ENCODE measurements at regions not wholly inside any gene's neighbourhood (a gene's known extent, or its start where the extent isn't known, plus 50 kb on each side); places are given as distances from the start of the nearest gene placed in this dataset.
A peak's percentile ranks its signal among the peaks of the same experiment; 100 is the strongest.

- no peak for DNase-seq
- Histone ChIP-seq H3K27me3 (ENCODE audit: insufficient read depth, low read depth, severe bottlenecking) (no peaks in the 10 kb centered on the region), H3K4me3 (ENCODE audit: low read depth, low read length) (no peak overlapping the region), H3K9me3 (ENCODE audit: severe bottlenecking) (peaks cover 2% of the 10 kb centered on the region), H3K27ac (no peak overlapping the region), H3K36me3 (no peaks in the 10 kb centered on the region)
- no peak for TF ChIP-seq CTCF (IDR thresholded peaks at IDR 0.05; ENCODE audit: low read depth, low read length)
These were observed 104.1 kb upstream of the PAPPA start for GRCh38 chr9:116049456-116049855.

GRCh38 chr9:116051528-116051927 lies 102.1 kb upstream of the PAPPA start:
- Histone ChIP-seq H3K27ac (peak overlapping the region; percentile 34), H3K9me3 (ENCODE audit: severe bottlenecking) (no peaks in the 10 kb centered on the region), H3K36me3 (no peaks in the 10 kb centered on the region), H3K27me3 (ENCODE audit: insufficient read depth, low read depth, severe bottlenecking) (no peaks in the 10 kb centered on the region), H3K4me3 (ENCODE audit: low read depth, low read length) (no peak overlapping the region)
- peak; percentile 25 for DNase-seq
- TF ChIP-seq CTCF (IDR thresholded peaks at IDR 0.05; ENCODE audit: low read depth, low read length): no peak

- Histone ChIP-seq H3K36me3 (no peaks in the 10 kb centered on the region), H3K27ac (no peak overlapping the region), H3K4me3 (ENCODE audit: low read depth, low read length) (no peak overlapping the region), H3K27me3 (ENCODE audit: insufficient read depth, low read depth, severe bottlenecking) (no peaks in the 10 kb centered on the region), H3K9me3 (ENCODE audit: severe bottlenecking) (no peaks in the 10 kb centered on the region)
- no peak for TF ChIP-seq CTCF (IDR thresholded peaks at IDR 0.05; ENCODE audit: low read depth, low read length)
- no peak for DNase-seq
These were observed 98.1 kb upstream of the PAPPA start for GRCh38 chr9:116055536-116055935.

- Histone ChIP-seq H3K9me3 (ENCODE audit: severe bottlenecking) (peaks cover 6% of the 10 kb centered on the region), H3K27me3 (ENCODE audit: insufficient read depth, low read depth, severe bottlenecking) (no peaks in the 10 kb centered on the region), H3K4me3 (ENCODE audit: low read depth, low read length) (no peak overlapping the region), H3K36me3 (no peaks in the 10 kb centered on the region), H3K27ac (no peak overlapping the region)
- no peak for DNase-seq
- TF ChIP-seq CTCF (IDR thresholded peaks at IDR 0.05; ENCODE audit: low read depth, low read length): no peak
These were observed 96.2 kb upstream of the PAPPA start for GRCh38 chr9:116057371-116057770.

- no peak overlapping the region for H3K4me3 ChIP-seq (ENCODE audit: low read depth, low read length)
- TF ChIP-seq CTCF (IDR thresholded peaks at IDR 0.05; ENCODE audit: low read depth, low read length): no peak
- peaks cover 6% of the 10 kb centered on the region for H3K9me3 ChIP-seq (ENCODE audit: severe bottlenecking)
- no peaks in the 10 kb centered on the region for H3K36me3 ChIP-seq
- no peaks in the 10 kb centered on the region for H3K27me3 ChIP-seq (ENCODE audit: insufficient read depth, low read depth, severe bottlenecking)
- no peak for DNase-seq
- H3K27ac ChIP-seq: no peak overlapping the region
These were observed 95.2 kb upstream of the PAPPA start for GRCh38 chr9:116058421-116058820.

DNA sequence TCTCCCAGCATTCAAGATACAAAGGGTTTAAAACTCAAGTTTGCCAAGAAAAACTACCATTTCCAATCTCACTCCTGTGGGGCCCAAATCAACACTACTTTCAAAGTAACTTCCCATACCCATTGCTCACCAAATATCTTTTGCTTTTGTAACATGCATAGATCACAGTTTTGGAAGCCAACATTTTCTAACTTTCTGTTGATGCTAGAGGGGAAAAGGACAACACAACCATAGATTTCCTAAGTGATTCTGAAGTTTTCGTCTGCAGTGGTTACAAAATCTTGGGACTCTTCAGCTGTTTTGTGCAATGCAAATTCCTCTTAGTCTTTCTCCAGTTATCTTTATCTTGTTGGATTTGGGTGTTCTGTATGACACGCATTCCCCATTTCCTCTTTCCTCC lies 94.1 kb upstream of the PAPPA start:
- DNase-seq: no peak
- Histone ChIP-seq H3K27me3 (ENCODE audit: insufficient read depth, low read depth, severe bottlenecking) (no peaks in the 10 kb centered on the region), H3K9me3 (ENCODE audit: severe bottlenecking) (peaks cover 6% of the 10 kb centered on the region), H3K27ac (no peak overlapping the region), H3K36me3 (no peaks in the 10 kb centered on the region), H3K4me3 (ENCODE audit: low read depth, low read length) (no peak overlapping the region)
- TF ChIP-seq CTCF (IDR thresholded peaks at IDR 0.05; ENCODE audit: low read depth, low read length): no peak

Data from WERI-Rb-1 (cell line).